ENCODE measurements at regions not wholly inside any gene's neighbourhood (a gene's known extent, or its start where the extent isn't known, plus 50 kb on each side); places are given as distances from the start of the nearest gene placed in this dataset.

DNA sequence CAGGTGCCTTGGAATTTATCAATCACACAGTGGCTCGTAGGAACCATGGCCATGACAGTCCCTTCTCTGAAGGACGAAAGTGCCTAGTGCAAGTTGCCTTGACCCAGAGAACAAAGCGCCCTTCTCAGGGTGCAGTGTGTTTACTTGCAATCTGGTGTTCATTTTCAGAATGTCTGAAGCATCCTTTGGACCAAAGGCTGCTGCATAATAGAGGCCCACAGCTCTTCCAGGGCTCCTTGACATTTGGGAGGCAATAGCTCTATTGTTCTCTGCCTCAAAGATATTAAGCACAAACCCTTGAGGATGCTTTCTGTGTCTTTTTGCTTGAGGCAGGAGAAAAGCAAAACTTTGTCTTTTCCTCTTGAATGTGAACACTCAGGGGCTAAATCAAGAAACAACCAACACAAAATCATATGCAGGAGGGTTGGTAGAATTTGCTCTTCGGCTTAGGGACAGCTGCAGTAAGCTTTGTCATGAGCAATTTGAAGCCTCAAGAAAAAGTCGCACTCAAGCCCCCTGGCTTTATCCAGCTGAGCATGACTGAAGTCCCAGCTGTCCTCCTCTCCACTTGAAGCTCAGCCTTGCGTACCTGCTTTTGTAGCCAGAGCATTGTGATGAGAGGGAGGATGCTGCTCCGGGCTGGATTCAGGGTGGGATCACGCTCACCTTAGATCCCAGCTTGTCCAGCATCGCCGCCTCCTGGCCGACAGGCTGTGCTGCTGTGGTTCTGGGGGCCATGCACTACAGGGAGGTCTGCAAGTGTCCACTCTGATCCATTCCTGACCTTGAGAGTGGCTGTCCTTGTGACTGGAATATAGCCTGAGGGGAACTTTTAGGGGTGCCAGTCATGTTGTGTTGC is 495.4 kb downstream of the CDH26 start:
- DNase-seq: no peak

DNA sequence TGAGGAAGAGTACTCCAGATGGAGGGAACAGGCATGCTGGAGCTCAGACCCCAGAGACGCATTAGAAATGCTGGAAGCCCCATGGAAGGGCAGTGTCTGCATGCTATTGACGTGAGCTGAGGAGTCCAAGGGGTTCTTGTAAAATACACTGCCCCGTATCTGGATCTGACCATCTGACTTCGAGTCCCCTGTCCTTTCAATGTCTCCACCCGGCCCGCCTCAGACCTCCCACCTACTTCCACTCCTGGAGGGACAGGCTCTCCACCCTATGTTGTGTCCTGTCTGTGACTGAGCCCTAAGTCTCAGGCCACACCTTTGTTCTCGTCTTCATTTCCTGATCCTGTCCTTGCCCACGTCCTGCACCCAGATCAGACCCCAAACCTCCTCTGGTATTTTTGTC is 496.3 kb downstream of the CDH26 start:
- DNase-seq: no peak

DNA sequence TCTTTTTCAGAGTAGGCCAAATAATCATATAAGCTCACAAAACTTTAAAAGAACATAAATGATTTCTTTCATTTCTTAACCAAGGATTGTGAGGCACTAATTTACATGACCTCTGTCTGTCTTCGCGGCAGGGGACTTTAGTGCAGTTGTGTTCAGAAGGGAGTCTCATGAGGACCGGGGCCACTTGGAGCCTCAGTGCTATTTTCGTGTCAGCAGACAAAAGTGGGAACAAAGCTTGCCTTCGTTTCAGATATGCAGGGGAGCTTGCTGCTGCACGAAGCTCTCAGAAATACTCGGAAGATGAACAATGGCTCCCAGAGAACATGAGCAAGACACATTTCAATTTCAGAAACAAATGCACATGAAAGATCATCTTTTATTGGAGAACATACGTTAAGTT is 497.0 kb downstream of the CDH26 start:
- DNase-seq: no peak

DNA sequence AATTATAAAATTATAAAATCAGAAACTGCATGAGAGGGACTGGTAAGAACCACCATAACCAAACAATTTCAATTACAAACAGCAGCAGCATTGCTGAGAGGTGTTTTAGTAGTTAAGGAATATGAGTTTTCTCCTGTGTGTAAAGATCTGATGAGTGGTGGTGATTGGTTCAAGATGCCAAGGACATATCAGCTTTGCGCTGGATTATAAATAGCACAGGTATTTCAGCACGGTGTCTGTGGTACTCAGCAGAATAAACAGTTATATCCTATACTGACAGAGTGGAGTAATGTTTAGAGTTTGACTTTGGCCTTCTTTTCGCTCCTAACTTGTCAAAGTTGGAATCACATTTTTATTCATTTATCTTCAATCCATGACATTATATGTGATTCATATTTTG is 501.0 kb downstream of the CDH26 start:
- DNase-seq: no peak

DNA sequence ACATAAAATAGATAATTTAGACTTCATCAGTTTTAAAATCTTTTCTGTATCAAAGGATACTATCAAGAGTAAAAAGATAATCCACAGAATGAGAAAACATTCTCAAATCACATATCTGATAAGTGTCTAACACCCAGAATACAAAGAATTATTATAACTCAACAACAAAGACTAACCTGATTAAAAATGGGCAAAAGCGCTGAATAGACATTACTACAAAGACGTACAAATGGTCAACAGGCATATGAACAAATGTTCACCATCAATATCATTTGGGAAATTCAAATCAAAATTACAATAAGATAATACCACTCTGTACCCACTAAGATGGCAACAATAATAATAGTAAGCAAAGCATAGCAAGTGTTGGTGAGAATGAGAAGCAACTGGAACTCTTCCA is 503.8 kb downstream of the CDH26 start:
- no peak for DNase-seq

DNA sequence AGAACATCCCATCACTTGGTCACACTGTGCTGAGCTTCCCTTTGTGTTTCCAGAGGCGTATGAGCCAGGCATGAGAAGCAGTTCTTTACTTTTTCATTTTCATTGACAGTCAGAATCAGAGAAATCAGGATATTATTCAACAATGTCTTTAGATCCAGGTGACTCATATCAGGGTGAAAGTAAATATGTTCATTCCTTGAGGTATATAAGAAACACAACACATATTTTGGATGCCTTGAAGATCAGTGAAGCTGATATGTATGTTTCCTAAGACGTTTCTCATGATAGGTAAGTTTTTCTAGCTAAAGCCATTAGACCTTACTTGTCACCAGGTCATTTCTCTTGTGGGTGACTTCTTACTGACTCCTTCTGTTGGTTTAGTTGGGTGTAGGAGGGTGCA is 505.6 kb downstream of the CDH26 start:
- no peak for DNase-seq

DNA sequence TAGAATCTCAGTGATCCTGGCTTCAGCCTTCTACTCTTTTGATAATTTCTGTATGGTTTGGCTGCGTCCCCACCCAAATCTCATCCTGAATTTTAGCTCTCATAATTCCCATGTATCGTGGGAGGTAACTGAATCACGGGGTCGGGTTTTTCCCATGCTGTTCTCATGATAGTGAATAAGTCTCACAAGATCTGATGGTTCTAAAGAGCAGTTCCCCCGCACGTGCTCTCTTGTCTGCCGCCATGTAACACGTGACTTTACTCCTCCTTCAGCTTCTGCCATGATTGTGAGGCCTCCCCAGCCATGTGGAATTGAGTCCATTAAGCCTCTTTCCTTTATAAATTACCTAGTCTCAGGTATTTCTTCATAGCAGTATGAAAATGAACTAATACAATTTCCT is 507.2 kb downstream of the CDH26 start:
- no peak for DNase-seq

DNA sequence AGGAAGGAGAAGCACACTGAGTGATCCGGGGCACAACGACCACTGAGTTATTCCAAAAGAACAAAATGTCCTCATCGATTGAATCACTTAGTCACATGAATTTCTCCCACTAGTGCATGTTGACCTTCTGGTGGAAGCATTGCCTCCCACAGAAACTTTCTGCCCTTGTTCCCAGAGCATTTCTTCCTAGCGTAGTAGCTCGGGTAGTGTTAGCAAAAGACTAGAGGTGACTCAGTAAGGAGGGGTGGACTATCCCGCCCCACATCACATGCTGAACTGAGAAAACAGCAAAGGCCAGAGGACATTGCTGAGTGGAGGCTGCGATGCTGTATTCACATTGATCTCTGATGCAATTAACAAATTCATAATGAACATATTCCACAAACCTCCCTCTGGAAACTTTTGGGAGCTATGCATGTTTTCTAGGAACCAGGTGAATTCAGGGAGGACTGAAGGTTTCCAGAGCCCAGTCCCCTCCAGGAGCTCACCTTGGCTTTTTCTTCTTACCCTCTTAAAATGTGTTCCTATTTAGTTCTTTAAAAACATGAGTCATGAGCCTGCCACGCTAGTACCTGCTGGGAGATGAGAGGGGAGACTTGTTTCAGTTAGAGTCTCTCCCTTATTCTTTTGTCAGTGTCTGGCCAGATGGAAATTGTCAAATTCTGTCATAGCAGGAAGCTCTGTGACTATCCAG is 507.9 kb downstream of the CDH26 start:
- no peak for DNase-seq

DNA sequence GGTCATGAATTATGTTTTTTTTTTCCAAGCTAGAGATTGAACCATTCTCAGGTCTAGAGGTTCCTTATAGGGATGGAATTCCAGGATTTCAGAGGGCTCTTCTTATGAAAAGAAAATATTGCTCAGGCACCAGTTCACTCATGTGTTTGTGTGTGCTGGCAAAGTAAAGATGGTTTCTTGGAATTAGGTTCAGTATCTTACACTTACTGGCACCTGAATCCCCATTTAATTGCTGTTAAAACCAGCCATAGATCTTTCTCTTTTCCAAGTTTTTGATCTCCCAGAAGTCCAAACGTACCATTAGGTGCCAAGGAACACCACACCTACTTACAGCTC is 508.4 kb downstream of the CDH26 start:
- DNase-seq: no peak

DNA sequence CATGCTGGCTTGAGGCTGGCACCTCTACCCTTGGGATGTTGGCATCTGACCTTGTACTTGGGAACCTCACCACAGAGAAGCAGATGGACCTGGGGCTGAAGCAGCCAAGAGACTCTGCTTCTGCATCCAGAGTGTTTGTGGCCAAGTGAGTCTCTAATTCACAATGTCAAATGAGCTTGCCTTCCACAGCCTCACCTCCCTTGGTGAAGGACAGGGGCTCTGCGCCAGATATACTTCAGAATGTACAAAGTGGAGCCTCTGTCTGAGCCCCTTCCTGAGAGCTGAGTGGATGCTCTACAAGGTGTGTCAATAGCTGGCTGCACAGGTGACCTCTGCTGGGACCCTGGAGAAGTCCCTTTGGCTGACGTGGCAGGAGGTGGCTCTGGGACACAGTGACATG is 508.9 kb downstream of the CDH26 start:
- peak; percentile 80 to 92 for DNase-seq

DNA sequence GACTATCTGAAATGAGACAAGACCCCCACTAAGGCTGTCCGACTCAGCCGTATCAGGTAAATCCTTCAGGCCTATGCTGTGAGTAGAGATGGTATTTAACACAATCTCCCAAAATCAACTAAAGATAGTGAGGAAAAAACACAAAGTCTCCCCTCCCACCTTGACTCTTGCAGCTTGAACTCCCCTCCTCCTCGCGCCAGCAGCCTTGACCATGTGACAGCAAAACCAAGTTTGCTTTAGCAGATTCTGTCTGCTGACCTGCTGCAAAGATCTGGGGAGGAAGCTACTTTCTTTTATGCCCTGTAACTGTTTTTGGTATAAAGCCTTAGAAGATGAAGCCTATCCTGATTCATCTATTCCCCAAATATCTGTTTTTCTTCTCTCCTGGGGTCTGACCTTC is 509.5 kb downstream of the CDH26 start:
- DNase-seq: no peak

DNA sequence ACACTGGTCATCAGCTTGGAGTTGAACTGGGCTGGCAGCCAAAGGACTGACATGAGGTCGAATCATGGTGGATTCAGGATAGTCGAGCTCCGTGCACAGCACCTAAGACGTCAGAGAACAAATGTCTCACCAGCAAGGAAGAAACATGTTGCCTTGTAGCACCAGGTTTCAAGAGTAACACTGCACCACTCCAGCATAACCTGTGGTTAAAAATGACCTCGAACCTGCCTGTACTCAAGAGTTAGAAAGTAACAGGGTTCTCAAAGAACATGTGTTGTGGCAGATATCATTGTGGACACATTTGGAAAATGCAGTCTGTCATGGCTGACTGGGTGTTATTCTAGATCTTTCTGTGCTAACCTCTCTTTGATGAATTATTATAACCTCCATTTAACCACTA is 511.6 kb downstream of the CDH26 start:
- DNase-seq: no peak

DNA sequence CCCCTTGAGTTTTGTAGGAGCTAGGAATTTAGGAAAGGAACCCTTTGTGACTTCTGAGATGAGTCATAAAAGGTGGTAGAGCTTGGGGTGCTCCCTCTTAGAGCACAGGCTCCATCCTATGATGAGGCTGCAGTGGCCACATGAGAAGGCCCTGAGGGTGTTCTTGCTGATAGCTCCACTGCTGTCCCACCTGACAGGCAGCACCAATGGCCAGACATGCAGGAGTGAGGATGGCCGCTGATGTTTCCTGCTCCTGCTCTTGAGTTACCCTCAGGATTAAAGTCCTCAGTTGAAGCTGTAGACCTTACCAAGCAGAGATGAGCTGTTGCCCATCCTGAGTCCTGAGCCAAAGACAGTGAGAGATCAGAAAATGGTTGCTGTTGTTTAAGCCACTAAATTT is 512.1 kb downstream of the CDH26 start:
- DNase-seq: no peak

DNA sequence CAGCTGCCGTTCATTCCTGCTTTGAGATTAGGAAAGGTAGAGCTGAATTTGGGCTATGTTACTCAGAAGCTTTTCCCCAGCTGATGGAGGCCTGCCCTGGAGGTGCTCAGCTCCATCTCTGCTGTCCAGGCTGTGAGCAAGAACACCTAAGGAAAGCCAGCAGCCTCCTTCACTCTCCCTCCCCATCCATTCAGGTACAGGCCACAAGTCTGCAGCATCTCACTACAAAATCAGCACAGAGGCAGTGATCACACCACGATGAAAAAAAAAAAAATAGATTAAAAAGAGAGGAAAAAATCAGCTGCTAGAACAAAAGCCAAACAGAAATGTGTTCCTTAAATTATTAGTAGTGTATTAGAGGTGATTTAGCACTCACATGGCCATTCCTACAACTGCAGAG is 515.0 kb downstream of the CDH26 start:
- DNase-seq: no peak

DNA sequence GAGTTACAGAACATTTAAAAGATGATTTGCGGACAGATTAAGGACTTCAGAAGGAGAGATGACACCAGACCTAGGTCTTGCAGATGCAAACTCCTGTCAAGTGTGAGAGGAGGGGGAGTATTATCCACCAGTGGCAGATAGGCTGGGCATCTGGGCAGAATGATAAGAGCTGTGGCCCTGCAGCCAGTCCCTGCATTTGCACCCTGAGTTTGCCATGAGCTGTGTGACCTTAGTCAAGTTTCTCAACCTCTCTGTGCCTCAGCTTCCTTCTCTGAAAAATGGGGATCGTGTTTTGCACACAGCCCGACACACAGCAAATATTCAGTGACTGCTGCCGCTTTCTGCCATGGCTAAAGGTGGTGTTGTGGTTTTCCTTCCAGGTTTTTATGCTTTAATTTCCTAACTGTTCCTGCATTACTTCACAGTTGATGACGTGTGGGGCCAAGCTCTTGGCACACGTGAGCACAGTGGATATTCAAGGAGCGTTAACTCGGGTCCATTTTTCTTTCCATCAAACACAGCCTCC is 516.2 kb downstream of the CDH26 start:
- DNase-seq: no peak

DNA sequence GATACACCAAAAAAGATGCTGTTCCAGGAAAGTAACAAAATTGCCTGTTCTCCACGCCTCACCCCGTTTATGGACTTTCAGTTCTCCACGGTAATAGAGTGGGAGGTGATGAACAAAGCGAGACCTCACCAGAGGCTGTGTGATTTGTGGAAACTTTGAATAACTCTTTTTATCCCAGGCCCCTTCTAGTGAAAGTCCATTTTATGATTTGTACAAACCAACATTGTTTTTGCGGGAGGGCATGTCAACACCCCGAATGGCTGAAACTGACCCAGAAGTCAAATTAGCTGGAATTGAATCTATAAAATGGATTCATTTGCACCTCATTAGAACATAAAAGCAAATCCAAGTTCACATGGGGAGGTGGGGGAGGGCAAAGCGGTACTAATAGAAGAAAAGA is 517.8 kb downstream of the CDH26 start:
- DNase-seq: no peak

DNA sequence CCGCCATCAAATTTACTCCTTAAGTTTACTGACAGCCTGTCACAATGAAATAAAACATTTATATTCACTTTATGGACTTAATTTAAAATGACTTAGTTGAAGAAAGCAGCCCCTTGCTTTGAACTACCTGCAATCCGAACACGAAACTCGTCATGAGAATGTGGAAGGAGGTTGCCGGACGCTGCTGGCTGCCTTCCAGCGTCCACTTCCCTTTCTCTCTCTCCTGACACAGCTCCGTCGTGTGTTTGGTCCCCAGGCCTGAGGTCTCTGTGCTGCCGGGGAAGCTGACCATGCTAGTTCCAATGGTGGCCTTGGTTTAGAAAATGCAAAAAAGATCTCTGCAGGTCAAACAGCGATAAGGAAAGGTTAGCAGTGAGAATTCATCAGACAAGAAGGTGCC is 519.7 kb downstream of the CDH26 start:
- no peak for DNase-seq

DNA sequence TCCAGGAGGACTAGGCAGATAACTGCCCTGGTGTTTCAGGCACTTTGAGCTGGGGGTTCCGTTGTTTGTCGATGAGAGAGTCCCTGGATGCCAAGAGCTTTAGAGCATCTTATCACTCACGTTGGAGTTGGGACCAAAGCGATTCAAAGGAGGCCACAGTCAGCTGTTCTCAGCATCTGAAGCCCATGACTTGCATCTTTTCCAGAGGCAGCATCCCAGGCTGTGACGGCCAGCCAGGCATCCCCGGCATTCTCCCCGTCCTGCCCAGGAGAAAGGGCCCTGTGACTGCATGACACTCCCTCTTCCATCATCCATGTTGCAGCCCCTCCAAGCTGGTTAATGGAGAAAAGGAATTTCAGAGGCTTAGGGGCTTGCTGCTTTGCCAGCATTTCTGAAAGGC is 520.3 kb downstream of the CDH26 start:
- no peak for DNase-seq

DNA sequence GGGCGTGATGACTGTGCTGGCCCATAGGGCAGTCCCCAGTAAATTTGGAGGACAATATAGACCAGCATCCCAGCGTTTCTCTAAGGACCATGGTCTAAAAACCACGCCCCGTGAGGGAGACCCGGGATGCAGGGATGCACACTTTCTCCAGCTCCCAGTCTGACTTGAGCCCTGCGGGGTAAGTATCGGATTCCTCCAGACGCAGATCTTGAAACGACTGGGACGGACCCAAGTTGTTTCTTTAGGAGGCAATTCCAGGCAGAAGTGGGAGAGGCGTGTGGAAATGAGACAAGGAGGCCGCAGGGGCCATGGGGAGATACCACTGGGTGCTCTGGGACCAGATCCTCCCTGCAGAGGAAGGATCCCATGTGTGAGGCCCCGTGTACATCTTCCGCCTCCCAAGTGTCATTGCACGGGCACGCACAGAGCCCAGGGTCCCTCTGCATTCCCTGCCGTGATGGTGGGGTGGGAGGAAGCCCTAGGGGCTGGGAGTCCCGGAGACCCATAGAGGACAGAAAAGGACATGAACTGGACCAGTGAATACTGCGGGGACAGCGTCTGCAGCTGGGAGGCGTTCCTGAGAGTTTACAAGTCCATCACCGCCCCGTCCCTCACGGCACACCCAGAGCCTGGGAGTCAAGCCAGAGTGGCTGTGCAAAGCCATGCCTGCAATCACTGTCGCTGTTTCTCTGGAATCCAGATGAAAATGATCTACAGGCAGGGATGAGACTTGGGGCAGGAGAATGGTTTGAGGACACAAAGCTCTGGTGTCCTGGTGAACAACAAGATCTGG is 522.9 kb downstream of the CDH26 start:
- no peak for DNase-seq

DNA sequence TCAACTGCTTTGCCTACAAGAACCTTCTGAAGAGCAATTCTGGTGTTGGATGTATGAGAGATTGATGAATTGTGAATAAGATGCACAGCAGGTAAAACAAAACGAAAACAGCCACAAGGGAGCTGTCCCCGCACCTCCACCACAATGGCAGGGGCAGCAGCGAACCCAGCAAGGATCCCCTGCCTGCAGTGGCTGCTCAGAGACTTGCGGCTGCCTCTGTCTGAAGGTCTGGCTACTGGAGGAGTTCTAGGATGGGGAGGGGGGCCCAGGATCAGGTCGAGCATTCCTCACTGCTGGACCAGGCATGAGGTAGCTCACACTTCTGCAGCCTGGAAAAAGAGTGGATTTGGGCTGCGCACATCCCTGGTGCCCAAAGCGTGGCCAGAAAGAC is 523.5 kb downstream of the CDH26 start:
- DNase-seq: no peak

DNA sequence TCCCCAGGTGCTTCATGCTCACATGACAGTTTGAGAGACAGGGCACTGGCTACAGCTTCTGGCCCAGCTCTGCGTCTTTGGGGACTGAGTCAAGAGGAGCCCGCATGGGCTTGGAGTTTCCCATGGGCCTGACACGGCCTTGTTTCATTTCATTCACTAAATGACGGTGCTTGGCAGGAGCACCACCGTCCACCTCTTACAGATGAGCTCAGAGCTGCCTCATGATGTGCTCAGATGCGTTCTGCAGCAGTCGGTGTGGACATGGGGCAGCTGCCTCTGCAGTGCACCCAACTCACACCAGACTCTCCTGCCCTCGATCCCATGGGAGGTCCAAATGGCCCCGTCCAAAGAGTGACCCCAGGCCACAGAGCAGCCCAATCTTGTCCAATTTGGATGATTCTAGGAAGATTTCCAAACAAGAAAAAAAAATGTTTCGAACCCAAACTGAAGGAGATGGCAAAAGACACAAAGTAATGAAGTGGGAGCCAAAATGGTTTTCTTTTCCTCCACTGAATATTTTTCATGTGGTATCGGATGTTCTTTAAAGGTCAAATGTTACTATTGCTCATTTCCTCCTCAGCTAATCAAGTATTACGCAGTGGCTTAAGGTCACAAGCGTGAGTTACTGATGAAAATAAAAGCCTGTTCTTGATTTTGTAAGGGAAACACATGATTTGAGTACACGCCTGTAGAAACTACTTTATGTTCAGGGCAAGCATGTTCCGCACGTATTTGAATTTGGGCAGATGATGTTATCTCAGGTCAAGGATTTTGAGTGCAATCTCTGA is 524.2 kb downstream of the CDH26 start:
- no peak for DNase-seq

DNA sequence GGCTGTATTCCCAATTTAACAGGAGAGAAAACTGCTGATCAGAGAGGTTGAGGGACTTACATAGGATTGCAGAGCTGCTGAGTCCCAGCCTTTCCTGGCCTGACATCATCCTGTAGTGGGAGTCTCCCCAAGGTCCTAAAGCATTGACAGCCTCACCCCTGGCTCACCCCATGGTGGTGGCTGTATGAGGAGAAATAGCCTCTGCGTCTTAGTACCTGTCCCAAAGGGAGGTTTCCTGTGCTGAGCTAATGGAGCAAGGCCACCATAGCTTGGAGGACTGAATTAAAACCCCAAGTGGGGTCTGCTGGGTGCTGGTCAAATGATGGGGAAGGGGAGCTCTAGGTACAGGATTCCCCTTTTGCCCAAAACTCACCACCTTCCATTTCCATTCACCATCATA is 525.1 kb downstream of the CDH26 start:
- no peak for DNase-seq

DNA sequence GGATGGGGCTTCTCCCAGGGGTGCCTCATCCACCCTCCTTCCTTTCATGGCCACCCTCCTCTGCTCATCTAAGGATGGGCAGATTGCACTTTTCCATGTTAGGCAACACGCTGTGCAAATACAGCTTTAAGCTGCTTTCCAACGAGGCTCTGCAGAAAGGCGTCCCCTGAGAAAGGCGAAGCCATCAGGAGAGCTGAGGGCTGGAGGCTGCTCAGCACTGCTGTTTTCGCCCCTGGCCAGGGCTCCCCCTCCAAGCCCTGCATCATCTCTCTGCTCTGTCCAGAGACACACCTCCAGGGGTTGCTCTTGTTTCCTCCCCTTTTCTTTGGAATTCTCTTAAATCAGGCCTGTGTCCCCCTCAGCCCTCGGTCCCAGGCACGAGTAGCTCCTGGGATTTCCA is 526.1 kb downstream of the CDH26 start:
- DNase-seq: no peak

Data from NCI-H446 (cell line).